D721Med (cell line): ENCODE measurements at regions not wholly inside any gene's neighbourhood (a gene's known extent, or its start where the extent isn't known, plus 50 kb on each side); places are given as distances from the start of the nearest gene placed in this dataset.

Experiments
- DNase-seq: peaks from one replicate; pipeline ENCODE4 v3.0.0; 2011; ENCODE audit warnings: low spot score; ENCODE audit not compliant: insufficient read length
- FAIRE-seq: peaks from 2 replicates; lab custom pipeline; 2011; peaks lifted over from hg19 to GRCh38; lab: Jason Lieb, UNC
- CTCF ChIP-seq: IDR thresholded peaks from 2 replicates; pipeline ENCODE4 v1.5.1; 2012; ENCODE audit warnings: mild to moderate bottlenecking, control low read depth; ENCODE audit not compliant: insufficient read depth; ENCODE audit errors: missing control alignments

GRCh38 chr4:29805245-29805644, 914.9 kb upstream of the PCDH7 start:
- no peak for DNase-seq
- no peak for TF ChIP-seq CTCF
- no peak for FAIRE-seq

- no peak for FAIRE-seq
- no peak for DNase-seq
- TF ChIP-seq CTCF: no peak
These were observed 914.2 kb upstream of the PCDH7 start for GRCh38 chr4:29805916-29806480.

- TF ChIP-seq CTCF: no peak
- DNase-seq (no peak), FAIRE-seq (no peak)
These were observed 902.2 kb upstream of the PCDH7 start for GRCh38 chr4:29817961-29818360.

- FAIRE-seq (no peak), DNase-seq (no peak)
- no peak for TF ChIP-seq CTCF
These were observed 891.1 kb upstream of the PCDH7 start for GRCh38 chr4:29829067-29829466.

DNA sequence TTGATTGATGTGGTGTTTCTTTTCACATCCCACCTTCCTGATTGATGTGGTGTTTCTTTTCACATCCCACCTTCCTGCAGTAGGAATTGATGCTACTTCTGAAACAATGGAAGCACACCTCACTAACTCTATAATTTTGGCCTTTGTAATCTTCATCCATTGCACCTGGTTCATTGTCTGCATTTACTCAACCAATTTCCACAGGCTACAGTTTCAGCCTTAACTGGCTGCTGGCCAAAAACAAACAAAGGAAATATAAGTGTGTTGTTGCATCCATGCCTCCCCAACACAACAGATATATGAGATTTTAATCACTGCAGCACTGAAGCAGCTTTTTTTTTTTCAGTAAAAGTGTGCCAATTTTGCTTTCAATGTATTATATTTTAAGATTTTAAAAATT, 867.6 kb upstream of the PCDH7 start:
- no peak for TF ChIP-seq CTCF
- DNase-seq (no peak), FAIRE-seq (no peak)

- no peak for TF ChIP-seq CTCF
- no peak for FAIRE-seq
- DNase-seq: no peak
These were observed 866.3 kb upstream of the PCDH7 start for GRCh38 chr4:29853833-29854232.

GRCh38 chr4:29861307-29861706, 858.9 kb upstream of the PCDH7 start:
- no peak for TF ChIP-seq CTCF
- no peak for FAIRE-seq
- DNase-seq: no peak
